PC-9 (cell line): ENCODE measurements at regions not wholly inside any gene's neighbourhood (a gene's known extent, or its start where the extent isn't known, plus 50 kb on each side); places are given as distances from the start of the nearest gene placed in this dataset.
A peak's percentile ranks its signal among the peaks of the same experiment; 100 is the strongest.

Experiments used
- BruUV-seq: library from RNA; stranded (reverse); fragments of 400-500 nt; replicated peaks from 2 replicates; lab custom pipeline; 2021; lab: Mats Ljungman, UMichigan
- CTCF ChIA-PET: fragments of 300-600 bp; sonication (Branson Sonifier 250); formaldehyde crosslinking; loops from one replicate; lab custom pipeline; 2022; ENCODE audit warnings: antibody characterized with exemption; lab: Charles Lee
- POLR2A ChIA-PET: fragments of 300-600 bp; sonication (Branson Sonifier 250); formaldehyde crosslinking; loops from one replicate; lab custom pipeline; 2022; ENCODE audit warnings: antibody characterized with exemption; ENCODE audit not compliant: unreplicated experiment; lab: Charles Lee
- DNase-seq, 2 experiments: peaks; one replicate each; pipeline versions ENCODE4 v3.0.0 to v3.0.0-alpha.2; 2015 to 2022; ENCODE audit warnings: mixed read lengths in 1 of 2
- H2AFZ ChIP-seq: fragments of 200-600 bp; sonication (generic); 2 replicates; pipeline ENCODE4 v1.8.1; 2017; ENCODE audit warnings: antibody characterized with exemption
- H3F3A ChIP-seq: fragments of 200-600 bp; sonication (generic); 2 replicates; pipeline ENCODE4 v1.8.1; 2017; ENCODE audit warnings: antibody characterized with exemption, mild to moderate bottlenecking, low read depth; ENCODE audit not compliant: insufficient read depth
- H3K27ac ChIP-seq: fragments of 200-600 bp; sonication (generic); 2 replicates; pipeline ENCODE4 v1.6.1; 2016; ENCODE audit warnings: mixed run types
- H3K27me3 ChIP-seq: fragments of 200-600 bp; sonication (generic); 2 replicates; pipeline ENCODE4 v1.6.1; 2016; ENCODE audit warnings: low read depth, mixed run types; ENCODE audit not compliant: insufficient read depth
- H3K36me3 ChIP-seq: fragments of 200-600 bp; sonication (generic); 2 replicates; pipeline ENCODE4 v1.6.1; 2016; ENCODE audit warnings: low read depth, mixed run types
- H3K4me1 ChIP-seq: fragments of 200-600 bp; sonication (generic); replicated peaks from 2 replicates; pipeline ENCODE4 v1.6.1; 2016; ENCODE audit warnings: mixed run types; ENCODE audit not compliant: insufficient read depth
- H3K4me2 ChIP-seq: fragments of 200-600 bp; sonication (generic); 2 replicates; pipeline ENCODE4 v1.6.1; 2017; ENCODE audit warnings: mixed run types
- H3K4me3 ChIP-seq: fragments of 200-600 bp; sonication (generic); 2 replicates; pipeline ENCODE4 v1.6.1; 2016; ENCODE audit warnings: mixed run types
- H3K79me2 ChIP-seq: fragments of 200-600 bp; sonication (generic); 2 replicates; pipeline ENCODE4 v1.6.1; 2017; ENCODE audit warnings: low read depth, mixed run types
- H3K9me2 ChIP-seq: fragments of 200-600 bp; sonication (generic); 2 replicates; pipeline ENCODE4 v1.8.1; 2017; ENCODE audit warnings: mild to moderate bottlenecking; ENCODE audit not compliant: insufficient read depth
- H3K9me3 ChIP-seq: fragments of 200-600 bp; sonication (generic); 2 replicates; pipeline ENCODE4 v1.8.1; 2016; ENCODE audit warnings: low read depth; ENCODE audit not compliant: insufficient read depth
- H4K20me1 ChIP-seq: fragments of 200-600 bp; sonication (generic); 2 replicates; pipeline ENCODE4 v1.8.1; 2017; ENCODE audit not compliant: insufficient read depth
- CTCF ChIP-seq: fragments of 200-600 bp; sonication (generic); conservative IDR thresholded peaks from 2 replicates; pipeline ENCODE4 v1.6.1; 2017; ENCODE audit warnings: mixed run types, antibody characterized with exemption, mild to moderate bottlenecking, moderate library complexity
- EZH2 ChIP-seq: fragments of 200-600 bp; sonication (generic); IDR thresholded peaks from 2 replicates; pipeline ENCODE4 v1.8.0; 2017; ENCODE audit warnings: antibody characterized with exemption, low read depth
- intact Hi-C: fragments of 100-400 bp; cut with micrococcal nuclease; formaldehyde crosslinking; loops from one replicate; pipeline ENCODE4 v1.10.0; 2022; ENCODE audit not compliant: unreplicated experiment

GRCh38 chr13:109858319-109858718 lies 71.9 kb upstream of the IRS2 start:
- Histone ChIP-seq H3K4me2 (0 out of 2 replicates have a peak overlapping the region, but pooled peaks have one; percentile 9), H3K4me3 (no peak overlapping the region), H3K27me3 (no peaks in the 10 kb centered on the region), H3K79me2 (no peaks in the 10 kb centered on the region), H3K36me3 (no peaks in the 10 kb centered on the region), H2AFZ (no peak overlapping the region), H3K27ac (peak overlapping the region; percentile 59), H3F3A (peaks cover 55% of the 10 kb centered on the region), H3K9me3 (no peaks in the 10 kb centered on the region), H3K9me2 (no peaks in the 10 kb centered on the region; the same call in 1 of the 2 replicates), H3K4me1 (peaks cover 54% of the 10 kb centered on the region), H4K20me1 (no peaks in the 10 kb centered on the region)
- intact Hi-C loops, result loop anchor here (2.0 kb wide), 1 partner anchor 944 kb away; no protein-coding TSS in a partner anchor
- ChIA-PET POLR2A (no interaction called here), CTCF (no interaction called here)
- peak in 1 of 2 experiments; percentile 91 for DNase-seq
- TF ChIP-seq CTCF (no peak), EZH2 (no peak)
- no TSS peak for BruUV-seq

- CTCF ChIA-PET, result no interaction called here
- Histone ChIP-seq H3K27me3 (no peaks in the 10 kb centered on the region), H3K4me1 (peaks cover 53% of the 10 kb centered on the region), H3K79me2 (no peaks in the 10 kb centered on the region), H3K9me2 (no peaks in the 10 kb centered on the region; the same call in 1 of the 2 replicates), H2AFZ (no peak overlapping the region), H3K36me3 (no peaks in the 10 kb centered on the region), H3K9me3 (no peaks in the 10 kb centered on the region), H3F3A (peaks cover 53% of the 10 kb centered on the region), H3K27ac (peak overlapping the region; percentile 59), H4K20me1 (no peaks in the 10 kb centered on the region), H3K4me3 (no peak overlapping the region), H3K4me2 (no peak overlapping the region)
- intact Hi-C loops, result loop anchor here (2.0 kb wide), 1 partner anchor 943 kb away; no protein-coding TSS in a partner anchor
- TF ChIP-seq EZH2, result no peak
- TF ChIP-seq CTCF, result no peak
- DNase-seq, result no peak
- BruUV-seq, result no TSS peak
- POLR2A ChIA-PET, result no interaction called here
Observed at GRCh38 chr13:109857803-109858202, 71.4 kb upstream of the IRS2 start.

- TF ChIP-seq CTCF (no peak), EZH2 (no peak)
- no peaks in the 10 kb centered on the region for H3K27me3 ChIP-seq
- ChIA-PET POLR2A (no interaction called here), CTCF (no interaction called here)
- H3K79me2 ChIP-seq, result no peaks in the 10 kb centered on the region
- H4K20me1 ChIP-seq, result no peaks in the 10 kb centered on the region
- no peak overlapping the region for H3K4me3 ChIP-seq
- no peak for DNase-seq
- intact Hi-C loops, result no loop called here
- peaks cover 54% of the 10 kb centered on the region for H3K4me1 ChIP-seq
- H3F3A ChIP-seq, result peaks cover 53% of the 10 kb centered on the region
- no TSS peak for BruUV-seq
- no peak overlapping the region for H3K4me2 ChIP-seq
- no peaks in the 10 kb centered on the region for H3K36me3 ChIP-seq
- H3K9me2 ChIP-seq, result no peaks in the 10 kb centered on the region; the same call in 1 of the 2 replicates
- no peak overlapping the region for H3K27ac ChIP-seq
- H3K9me3 ChIP-seq, result no peaks in the 10 kb centered on the region
- H2AFZ ChIP-seq, result no peak overlapping the region
Observed at GRCh38 chr13:109857325-109857724, 70.9 kb upstream of the IRS2 start.
